GM19372 (cell line): ENCODE measurements at regions not wholly inside any gene's neighbourhood (a gene's known extent, or its start where the extent isn't known, plus 50 kb on each side); places are given as distances from the start of the nearest gene placed in this dataset.
"Not testable (repeated sequence)": the region's sequence is repeated elsewhere in the genome, so short reads cannot be mapped to it uniquely, and the experiment has no call there.

ENCODE experiments used
- ATAC-seq: cut with Tn5 transposase; IDR thresholded peaks from one replicate; pipeline ENCODE4 v1.9.1; 2021; ENCODE audit warnings: mild to moderate bottlenecking, low read depth, moderate library complexity; ENCODE audit not compliant: unreplicated experiment

GRCh38 chr5:99089822-99090549 is 161.2 kb upstream of the CHD1 start:
- no peak for ATAC-seq

GRCh38 chr5:99088309-99088708 is 159.5 kb upstream of the CHD1 start:
- no peak for ATAC-seq

GRCh38 chr5:99083197-99083596 is 154.4 kb upstream of the CHD1 start:
- ATAC-seq: no peak

GRCh38 chr5:99081711-99082110 is 152.9 kb upstream of the CHD1 start:
- ATAC-seq: no peak

DNA sequence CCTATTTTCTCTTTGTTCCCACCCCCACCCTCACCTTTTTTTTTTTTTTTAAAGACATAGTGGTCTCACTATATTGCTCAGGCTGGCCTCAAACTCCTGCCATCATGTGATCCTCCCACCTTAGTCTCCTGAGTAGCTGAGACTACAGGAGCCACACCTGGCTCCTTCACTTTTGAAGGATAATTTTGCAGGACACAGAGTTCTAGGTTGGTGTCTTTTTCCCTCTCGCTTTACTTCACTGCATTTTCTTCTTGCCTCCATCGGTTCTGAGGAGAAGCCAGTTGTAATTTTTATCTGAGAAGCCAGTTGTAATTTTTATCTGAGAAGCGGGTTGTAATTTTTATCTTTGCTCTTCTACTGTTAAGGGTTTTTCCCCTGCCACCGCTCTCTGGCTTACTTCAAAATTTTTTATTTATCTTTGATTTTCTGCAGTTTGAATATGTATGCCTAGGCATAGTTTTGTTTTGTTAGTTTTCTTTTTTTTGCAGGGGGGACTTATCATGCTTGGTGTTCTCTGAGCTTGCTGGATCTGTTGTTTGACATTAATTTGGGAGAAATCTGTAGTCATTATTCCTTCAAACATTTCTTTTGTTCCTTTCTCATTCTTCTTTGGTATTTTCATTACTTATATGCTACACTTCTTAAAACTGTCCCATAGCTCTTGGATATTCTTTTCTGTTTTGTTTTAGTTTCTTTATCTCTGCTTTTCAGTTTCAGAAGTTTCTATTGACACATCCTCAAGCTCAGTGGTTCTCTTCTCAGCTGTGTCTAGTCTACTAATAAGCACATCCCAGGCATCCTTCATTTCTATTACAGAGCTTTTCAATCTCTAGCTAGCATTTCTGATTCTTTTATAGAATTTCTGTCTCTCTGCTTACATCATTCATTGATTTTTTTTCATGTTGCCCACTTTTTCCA is 148.2 kb upstream of the CHD1 start:
- ATAC-seq: no peak

- ATAC-seq: no peak
Measured at GRCh38 chr5:99072846-99073245, 144.0 kb upstream of the CHD1 start.

- ATAC-seq: no peak
Measured at GRCh38 chr5:99070822-99071221, 142.0 kb upstream of the CHD1 start.

DNA sequence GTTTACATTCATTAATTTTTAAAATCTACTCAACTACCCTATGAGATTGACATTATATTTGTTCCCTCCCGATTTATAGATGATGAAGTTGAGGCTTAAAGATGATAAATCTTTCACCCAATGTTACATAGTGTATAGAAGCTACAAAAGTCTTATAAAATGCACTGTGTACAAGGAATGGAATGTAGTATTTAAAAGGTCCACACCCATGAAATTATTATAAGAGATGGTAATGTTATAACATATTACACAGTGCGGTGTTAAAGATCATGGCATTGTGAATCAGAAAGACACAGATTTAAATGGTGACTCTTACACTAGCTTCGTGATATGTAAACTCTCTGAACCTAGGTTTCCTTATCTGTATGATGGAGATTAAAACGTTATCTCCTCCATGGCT is 141.6 kb upstream of the CHD1 start:
- no peak for ATAC-seq

GRCh38 chr5:99068944-99069650 is 140.3 kb upstream of the CHD1 start:
- peak; percentile 74 for ATAC-seq

DNA sequence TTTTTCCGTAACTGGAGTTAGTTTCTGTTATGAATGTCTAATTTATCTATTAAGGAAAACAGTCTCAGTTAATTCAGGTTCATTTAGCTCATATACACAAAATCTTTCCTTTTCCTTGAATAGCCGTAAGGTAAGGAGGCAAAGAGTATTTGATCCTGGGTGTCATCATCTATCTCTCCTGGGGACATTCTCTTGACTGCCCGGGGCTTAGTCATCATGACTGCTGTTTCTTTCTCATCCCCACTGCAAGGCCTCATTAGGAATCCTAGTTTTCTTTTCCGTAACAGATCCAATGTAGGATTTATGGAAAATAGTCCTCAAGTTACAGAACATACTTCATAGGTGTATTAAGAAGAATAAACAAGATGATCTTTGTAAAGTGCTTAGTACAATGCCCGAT is 134.9 kb upstream of the CHD1 start:
- no peak for ATAC-seq

DNA sequence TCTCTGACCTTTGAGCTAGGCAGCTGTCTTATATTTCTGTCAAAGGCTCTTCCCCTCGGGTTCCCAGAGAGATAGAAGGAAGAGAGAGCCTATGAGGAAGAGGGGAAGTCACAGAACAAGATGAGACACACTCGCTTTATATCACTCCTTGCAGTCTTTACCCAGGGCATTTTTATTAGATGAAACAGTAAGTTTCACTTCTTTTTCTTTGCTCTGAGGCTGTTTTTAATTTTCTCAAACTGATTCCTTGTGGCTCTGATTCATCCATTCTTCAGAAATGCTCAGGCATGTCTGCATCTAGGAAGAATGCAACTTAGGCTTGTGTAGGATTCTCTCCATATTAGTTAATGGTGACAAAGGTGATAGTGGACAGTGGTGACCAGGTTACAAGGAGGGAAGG is 132.9 kb upstream of the CHD1 start:
- ATAC-seq: no peak

DNA sequence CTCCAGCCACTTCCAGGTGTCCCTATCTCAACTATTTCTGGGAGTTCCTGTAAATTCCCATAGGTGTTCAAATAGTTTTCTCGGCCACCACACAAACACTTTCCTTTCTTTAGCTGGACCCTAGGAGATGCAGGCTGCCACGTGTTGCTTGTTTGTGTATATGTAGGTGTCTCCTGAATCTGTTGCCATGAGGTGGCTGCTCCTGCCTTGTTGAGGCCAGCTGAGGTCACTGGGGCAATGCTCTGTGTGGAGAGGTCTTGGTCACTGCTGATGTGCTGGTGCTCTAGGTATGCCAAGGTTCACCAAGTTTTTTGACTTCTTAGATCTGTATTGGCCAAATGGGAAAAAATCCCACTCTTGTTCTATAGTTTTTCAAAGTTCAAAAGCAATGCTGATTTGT is 132.5 kb upstream of the CHD1 start:
- ATAC-seq: no peak

GRCh38 chr5:99060306-99061261 is 131.8 kb upstream of the CHD1 start:
- ATAC-seq: peak; percentile 53

GRCh38 chr5:99059685-99060084 is 130.9 kb upstream of the CHD1 start:
- ATAC-seq: peak; percentile 61

GRCh38 chr5:99058466-99058865 is 129.7 kb upstream of the CHD1 start:
- no peak for ATAC-seq

DNA sequence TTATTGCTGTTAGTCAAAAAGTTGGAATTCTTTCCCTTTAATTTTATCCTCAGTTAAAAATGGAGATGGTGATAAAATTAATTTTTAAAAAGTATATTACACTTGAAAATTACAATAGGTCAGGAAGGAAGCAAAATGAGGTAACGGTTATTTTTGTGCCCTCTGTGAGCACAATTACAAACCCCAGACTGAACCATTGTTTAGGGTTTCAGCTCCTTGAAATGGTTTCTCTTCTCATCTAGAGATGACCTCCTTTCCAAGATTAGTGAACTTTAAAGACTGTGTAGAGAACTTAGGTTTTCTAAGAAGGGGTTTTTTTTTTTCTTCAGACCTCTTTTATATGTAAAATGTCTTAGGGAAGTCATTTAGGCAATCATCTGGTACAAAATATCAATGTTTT is 126.2 kb upstream of the CHD1 start:
- no peak for ATAC-seq

- ATAC-seq: no peak
Measured at GRCh38 chr5:99045871-99046270, 117.1 kb upstream of the CHD1 start.

DNA sequence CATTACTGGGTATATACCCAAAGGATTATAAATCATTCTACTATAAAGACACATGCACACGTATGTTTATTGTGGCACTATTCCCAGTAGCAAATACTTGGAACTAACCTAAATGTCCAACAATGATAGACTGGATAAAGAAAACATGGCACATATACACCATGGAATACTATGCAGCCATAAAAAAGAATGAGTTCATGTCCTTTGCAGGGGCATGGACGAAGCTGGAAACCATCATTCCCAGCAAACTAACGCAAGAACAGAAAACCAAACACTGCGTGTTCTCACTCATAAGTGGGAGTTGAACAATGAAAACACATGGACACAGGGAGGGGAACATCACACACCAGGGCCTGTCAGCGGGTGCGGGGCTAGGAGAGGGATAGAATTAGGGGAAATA is 114.5 kb upstream of the CHD1 start:
- not testable (repeated sequence) for ATAC-seq

DNA sequence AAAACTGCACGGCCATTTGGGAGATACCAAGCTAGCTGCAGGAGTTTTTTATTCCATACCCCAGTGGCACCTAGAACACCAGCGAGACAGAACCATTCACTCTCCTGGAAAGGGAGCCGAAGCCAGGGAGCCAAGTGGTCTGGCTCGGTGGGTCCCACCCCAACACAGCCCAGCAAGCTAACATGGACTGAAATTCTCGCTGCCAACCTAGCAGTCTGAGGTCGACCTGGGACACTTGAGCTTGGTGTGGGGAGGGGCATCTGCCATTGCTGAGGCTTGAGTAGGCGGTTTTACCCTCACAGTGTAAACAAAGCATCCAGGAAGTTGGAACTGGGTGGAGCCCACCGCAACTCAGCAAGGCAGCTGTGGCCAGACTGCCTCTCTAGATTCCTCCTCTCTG is 108.9 kb upstream of the CHD1 start:
- no peak for ATAC-seq

- ATAC-seq: no peak
Measured at GRCh38 chr5:99035942-99036341, 107.1 kb upstream of the CHD1 start.
